Calu3 (cell line): ENCODE measurements at regions not wholly inside any gene's neighbourhood (a gene's known extent, or its start where the extent isn't known, plus 50 kb on each side); places are given as distances from the start of the nearest gene placed in this dataset.

Source experiments
- BruUV-seq: library from RNA; stranded (reverse); fragments of 400-500 nt; replicated peaks from 2 replicates; lab custom pipeline; 2021; lab: Mats Ljungman, UMichigan
- CTCF ChIA-PET: fragments of 300-600 bp; sonication (Branson Sonifier 250); formaldehyde crosslinking; loops from one replicate; lab custom pipeline; 2022; ENCODE audit warnings: antibody characterized with exemption; lab: Charles Lee
- DNase-seq: peaks from one replicate; pipeline ENCODE4 v3.0.0; 2022
- H3K27ac Mint-ChIP-seq: one replicate; pipeline ENCODE4 v1.8.0; 2022; ENCODE audit warnings: mixed read lengths; ENCODE audit not compliant: unreplicated experiment
- H3K27me3 Mint-ChIP-seq: one replicate; pipeline ENCODE4 v1.8.0; 2022; ENCODE audit warnings: mixed read lengths; ENCODE audit not compliant: unreplicated experiment
- H3K36me3 Mint-ChIP-seq: one replicate; pipeline ENCODE4 v1.8.0; 2022; ENCODE audit warnings: mild to moderate bottlenecking, moderate library complexity, mixed read lengths; ENCODE audit not compliant: insufficient read depth, unreplicated experiment
- H3K4me1 Mint-ChIP-seq: one replicate; pipeline ENCODE4 v1.8.0; 2022; ENCODE audit warnings: mild to moderate bottlenecking, low read depth, mixed read lengths; ENCODE audit not compliant: unreplicated experiment
- H3K4me3 Mint-ChIP-seq: one replicate; pipeline ENCODE4 v1.8.0; 2022; ENCODE audit warnings: mild to moderate bottlenecking, low read depth, moderate library complexity, mixed read lengths; ENCODE audit not compliant: unreplicated experiment
- H3K9me3 Mint-ChIP-seq: one replicate; pipeline ENCODE4 v1.8.0; 2022; ENCODE audit warnings: low read depth, mixed read lengths; ENCODE audit not compliant: unreplicated experiment
- CTCF ChIP-seq: fragments of 200-600 bp; IDR thresholded peaks from one replicate; pipeline ENCODE4 v1.8.0; 2022; ENCODE audit warnings: antibody characterized with exemption; ENCODE audit not compliant: unreplicated experiment
- intact Hi-C: fragments of 100-400 bp; cut with micrococcal nuclease; formaldehyde crosslinking; loops from one replicate; pipeline ENCODE4 v1.10.0; 2022; ENCODE audit not compliant: unreplicated experiment

DNA sequence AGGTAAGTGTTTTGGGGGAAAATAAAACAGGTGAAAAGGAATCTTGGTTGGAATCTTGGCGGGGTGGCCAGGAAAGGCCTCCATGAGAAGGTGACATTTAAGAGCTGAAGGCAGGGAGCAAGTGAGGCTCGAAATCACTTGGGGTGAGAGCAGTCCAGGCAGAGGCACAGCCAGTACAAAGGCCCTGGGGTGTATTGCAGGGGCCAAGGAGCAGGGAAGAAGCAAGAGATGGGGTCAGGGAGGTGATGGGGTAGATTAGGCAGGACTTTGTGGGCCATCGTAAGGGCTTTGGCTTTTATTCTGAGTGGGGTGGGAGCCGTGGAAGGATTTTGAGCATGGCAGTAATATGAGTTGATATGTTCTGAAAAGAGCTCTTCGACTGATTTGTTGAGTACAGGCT lies 551.1 kb downstream of the MN1 start:
- H3K27me3 Mint-ChIP-seq: peaks cover 15% of the 10 kb centered on the region

GRCh38 chr22:27250886-27251285 lies 550.7 kb downstream of the MN1 start:
- Mint-ChIP-seq H3K4me3 (no peak overlapping the region), H3K36me3 (no peaks in the 10 kb centered on the region), H3K27ac (no peak overlapping the region), H3K4me1 (peaks cover 10% of the 10 kb centered on the region), H3K27me3 (peaks cover 14% of the 10 kb centered on the region), H3K9me3 (peaks cover 4% of the 10 kb centered on the region)
- intact Hi-C loops: no loop called here
- DNase-seq: no peak
- TF ChIP-seq CTCF: no peak
- BruUV-seq: no TSS peak
- CTCF ChIA-PET: interaction anchor here (0.8 kb wide), 1 partner anchor 51 kb away, joined by 3 read pairs; no protein-coding TSS in a partner anchor

More for the DNA sequence above, 551.1 kb downstream of the MN1 start:
- intact Hi-C loops: no loop called here
- Mint-ChIP-seq H3K9me3 (peaks cover 1% of the 10 kb centered on the region), H3K4me1 (peaks cover 10% of the 10 kb centered on the region), H3K4me3 (no peak overlapping the region), H3K27ac (no peak overlapping the region), H3K36me3 (no peaks in the 10 kb centered on the region)
- no peak for TF ChIP-seq CTCF
- BruUV-seq: no TSS peak
- CTCF ChIA-PET: interaction anchor here (0.6 to 1.2 kb wide), 4 partner anchors 10 to 50 kb away, joined by 3 to 4 read pairs (median 3); no protein-coding TSS in a partner anchor
- no peak for DNase-seq

- no TSS peak for BruUV-seq
- no peak overlapping the region for H3K27ac Mint-ChIP-seq
- DNase-seq: no peak
- no peak for TF ChIP-seq CTCF
- CTCF ChIA-PET: interaction anchor here (1.3 kb wide), 1 partner anchor 12 kb away, joined by 5 read pairs; no protein-coding TSS in a partner anchor
- peaks cover 7% of the 10 kb centered on the region for H3K27me3 Mint-ChIP-seq
- H3K36me3 Mint-ChIP-seq: no peaks in the 10 kb centered on the region
- H3K4me3 Mint-ChIP-seq: no peak overlapping the region
- intact Hi-C loops: no loop called here
- H3K9me3 Mint-ChIP-seq: peaks cover 4% of the 10 kb centered on the region
- peaks cover 10% of the 10 kb centered on the region for H3K4me1 Mint-ChIP-seq
Observed at GRCh38 chr22:27251563-27251962, 550.0 kb downstream of the MN1 start.

DNA sequence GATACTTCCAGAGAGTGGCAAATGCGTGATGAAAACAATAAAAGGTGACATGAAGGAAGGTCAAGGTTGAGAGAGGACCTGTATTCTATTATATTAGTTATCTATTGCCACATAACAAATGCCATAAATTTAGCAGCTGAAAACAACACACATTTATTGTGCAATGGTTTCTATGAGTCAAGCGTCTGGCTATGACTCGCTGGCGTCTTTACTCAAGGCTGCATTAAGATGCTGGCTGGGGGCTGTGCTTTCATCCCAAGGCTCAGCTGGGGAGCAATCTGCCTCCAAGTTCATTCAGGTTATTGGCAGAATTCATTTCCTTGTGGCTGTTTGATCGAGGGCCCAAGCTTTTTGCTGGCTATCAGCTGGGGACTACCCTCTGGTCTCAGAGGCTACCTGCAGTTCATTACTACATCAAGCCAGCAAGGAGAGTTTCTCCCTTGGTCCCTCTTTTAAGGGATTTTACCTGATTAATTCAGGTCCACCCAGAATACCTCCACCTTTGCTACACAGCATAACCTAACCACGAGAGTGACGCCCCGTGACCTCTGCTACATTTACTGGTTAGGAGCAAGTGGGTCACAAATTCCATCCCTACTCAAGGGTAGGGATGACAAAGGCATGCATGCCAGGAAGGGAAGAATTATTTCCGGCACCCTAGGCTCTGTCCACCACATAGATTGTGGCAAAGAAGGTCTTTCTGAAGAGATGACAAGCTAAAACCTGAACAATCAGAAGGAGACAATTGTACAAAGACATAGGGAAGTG lies 549.1 kb downstream of the MN1 start:
- Mint-ChIP-seq H3K4me1 (peaks cover 10% of the 10 kb centered on the region), H3K27me3 (no peaks in the 10 kb centered on the region), H3K36me3 (no peaks in the 10 kb centered on the region), H3K9me3 (peaks cover 4% of the 10 kb centered on the region), H3K27ac (peak overlapping the region; percentile 18), H3K4me3 (no peak overlapping the region)
- CTCF ChIA-PET: interaction anchor here (0.6 to 1.3 kb wide), 3 partner anchors 13 to 139 kb away, joined by 3 to 5 read pairs (median 3); no protein-coding TSS in a partner anchor
- TF ChIP-seq CTCF: no peak
- peak; percentile 55 for DNase-seq
- no TSS peak for BruUV-seq
- intact Hi-C loops: no loop called here
